ENCODE measurements at regions not wholly inside any gene's neighbourhood (a gene's known extent, or its start where the extent isn't known, plus 50 kb on each side); places are given as distances from the start of the nearest gene placed in this dataset.

DNA sequence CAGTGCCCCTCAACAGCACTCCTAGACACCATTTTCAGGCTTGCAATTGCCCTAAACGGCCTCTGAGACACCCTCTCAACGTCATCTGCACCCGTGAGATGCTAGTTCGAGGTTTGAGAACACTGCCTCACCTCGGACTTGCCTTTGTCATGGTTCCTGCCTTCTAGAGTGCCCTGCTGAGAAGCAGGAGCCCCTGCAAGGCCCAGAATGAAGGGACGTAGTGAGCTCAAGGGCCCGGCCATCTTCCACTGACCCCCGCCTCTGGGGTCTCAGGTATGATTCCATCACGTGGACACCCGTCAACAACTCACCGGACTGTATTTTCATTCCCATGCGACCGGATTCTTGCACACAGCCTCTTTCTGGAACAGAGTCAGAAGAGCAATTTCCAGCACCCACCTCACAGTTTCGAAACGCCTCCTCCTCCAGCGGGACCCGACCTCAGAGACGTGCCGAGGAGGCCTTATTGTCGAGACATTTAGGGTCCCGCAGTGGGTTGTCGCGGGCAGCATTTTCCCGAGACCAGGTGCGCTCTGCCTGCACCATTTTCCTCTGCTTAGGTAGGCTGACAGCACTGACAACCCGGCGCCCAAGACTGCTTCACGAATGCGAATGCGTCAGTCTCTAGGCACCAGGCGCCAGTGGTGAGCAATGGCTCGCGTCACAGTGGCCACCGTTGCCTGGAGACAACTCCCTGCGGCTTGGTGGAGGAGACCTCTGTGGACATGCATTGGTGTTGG lies 999.9 kb downstream of the KCNJ18 start:
- Histone ChIP-seq H3K9me3 (ENCODE audit: insufficient read depth, low read length) (no peaks in the 10 kb centered on the region), H3K9me2 (replicated peaks; ENCODE audit: insufficient read depth, low read length) (no peaks in the 10 kb centered on the region), H3K9ac (ENCODE audit: low read length) (no peak overlapping the region), H3K36me3 (ENCODE audit: low read length) (no peaks in the 10 kb centered on the region), H3F3A (ENCODE audit: insufficient read depth) (no peaks in the 10 kb centered on the region), H3K4me2 (ENCODE audit: low read depth, low read length, poor library complexity, severe bottlenecking) (no peak overlapping the region), H4K20me1 (ENCODE audit: low read depth, low read length) (no peaks in the 10 kb centered on the region), H2AFZ (ENCODE audit: low read depth, low read length, severe bottlenecking) (no peak overlapping the region), H3K27me3 (ENCODE audit: low read length) (no peaks in the 10 kb centered on the region), H3K79me2 (ENCODE audit: insufficient read depth, low read length) (no peaks in the 10 kb centered on the region), H3K4me3 (ENCODE audit: insufficient read depth, low read length, poor library complexity, severe bottlenecking) (no peak overlapping the region), H3K27ac (ENCODE audit: low read depth, low read length) (no peak overlapping the region)
- TF ChIP-seq EZH2phosphoT487 (conservative IDR thresholded peaks at IDR 0.05; ENCODE audit: low read length): no peak
- TF ChIP-seq, protein P1, sequence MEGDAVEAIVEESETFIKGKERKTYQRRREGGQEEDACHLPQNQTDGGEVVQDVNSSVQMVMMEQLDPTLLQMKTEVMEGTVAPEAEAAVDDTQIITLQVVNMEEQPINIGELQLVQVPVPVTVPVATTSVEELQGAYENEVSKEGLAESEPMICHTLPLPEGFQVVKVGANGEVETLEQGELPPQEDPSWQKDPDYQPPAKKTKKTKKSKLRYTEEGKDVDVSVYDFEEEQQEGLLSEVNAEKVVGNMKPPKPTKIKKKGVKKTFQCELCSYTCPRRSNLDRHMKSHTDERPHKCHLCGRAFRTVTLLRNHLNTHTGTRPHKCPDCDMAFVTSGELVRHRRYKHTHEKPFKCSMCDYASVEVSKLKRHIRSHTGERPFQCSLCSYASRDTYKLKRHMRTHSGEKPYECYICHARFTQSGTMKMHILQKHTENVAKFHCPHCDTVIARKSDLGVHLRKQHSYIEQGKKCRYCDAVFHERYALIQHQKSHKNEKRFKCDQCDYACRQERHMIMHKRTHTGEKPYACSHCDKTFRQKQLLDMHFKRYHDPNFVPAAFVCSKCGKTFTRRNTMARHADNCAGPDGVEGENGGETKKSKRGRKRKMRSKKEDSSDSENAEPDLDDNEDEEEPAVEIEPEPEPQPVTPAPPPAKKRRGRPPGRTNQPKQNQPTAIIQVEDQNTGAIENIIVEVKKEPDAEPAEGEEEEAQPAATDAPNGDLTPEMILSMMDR (IDR thresholded peaks at IDR 0.05; ENCODE audit: insufficient read depth, low read length, poor library complexity, severe bottlenecking): no peak

DNA sequence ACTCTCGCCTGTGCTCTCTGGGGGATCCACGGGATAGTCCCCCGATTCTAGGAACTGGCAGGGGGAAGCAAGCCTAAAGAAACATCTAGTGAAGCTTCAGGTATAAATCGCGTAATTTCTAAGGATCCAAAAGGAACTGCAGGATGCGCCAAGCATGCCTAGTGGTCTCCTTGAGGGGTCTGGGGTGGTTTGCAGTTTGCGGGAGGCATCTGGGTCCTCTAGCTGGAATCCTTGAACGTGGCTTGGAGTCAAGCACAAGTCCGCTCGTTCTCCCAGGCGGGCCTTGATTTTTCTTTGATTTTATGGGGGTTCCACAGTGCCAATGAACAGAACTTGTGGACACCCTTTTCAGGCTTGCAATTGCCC lies 1000.5 kb downstream of the KCNJ18 start:
- H3F3A ChIP-seq (ENCODE audit: insufficient read depth): no peaks in the 10 kb centered on the region
- H3K4me2 ChIP-seq (ENCODE audit: low read depth, low read length, poor library complexity, severe bottlenecking): no peak overlapping the region
- no peaks in the 10 kb centered on the region for H4K20me1 ChIP-seq (ENCODE audit: low read depth, low read length)
- H3K9me2 ChIP-seq (replicated peaks; ENCODE audit: insufficient read depth, low read length): no peaks in the 10 kb centered on the region
- no peak overlapping the region for H2AFZ ChIP-seq (ENCODE audit: low read depth, low read length, severe bottlenecking)
- H3K27me3 ChIP-seq (ENCODE audit: low read length): no peaks in the 10 kb centered on the region
- H3K4me3 ChIP-seq (ENCODE audit: insufficient read depth, low read length, poor library complexity, severe bottlenecking): no peak overlapping the region
- no peak overlapping the region for H3K9ac ChIP-seq (ENCODE audit: low read length)
- H3K27ac ChIP-seq (ENCODE audit: low read depth, low read length): no peak overlapping the region
- no peaks in the 10 kb centered on the region for H3K9me3 ChIP-seq (ENCODE audit: insufficient read depth, low read length)
- no peaks in the 10 kb centered on the region for H3K36me3 ChIP-seq (ENCODE audit: low read length)
- H3K79me2 ChIP-seq (ENCODE audit: insufficient read depth, low read length): no peaks in the 10 kb centered on the region
- TF ChIP-seq, protein P1 (IDR thresholded peaks at IDR 0.05; ENCODE audit: insufficient read depth, low read length, poor library complexity, severe bottlenecking): no peak
- no peak for TF ChIP-seq EZH2phosphoT487 (conservative IDR thresholded peaks at IDR 0.05; ENCODE audit: low read length)

DNA sequence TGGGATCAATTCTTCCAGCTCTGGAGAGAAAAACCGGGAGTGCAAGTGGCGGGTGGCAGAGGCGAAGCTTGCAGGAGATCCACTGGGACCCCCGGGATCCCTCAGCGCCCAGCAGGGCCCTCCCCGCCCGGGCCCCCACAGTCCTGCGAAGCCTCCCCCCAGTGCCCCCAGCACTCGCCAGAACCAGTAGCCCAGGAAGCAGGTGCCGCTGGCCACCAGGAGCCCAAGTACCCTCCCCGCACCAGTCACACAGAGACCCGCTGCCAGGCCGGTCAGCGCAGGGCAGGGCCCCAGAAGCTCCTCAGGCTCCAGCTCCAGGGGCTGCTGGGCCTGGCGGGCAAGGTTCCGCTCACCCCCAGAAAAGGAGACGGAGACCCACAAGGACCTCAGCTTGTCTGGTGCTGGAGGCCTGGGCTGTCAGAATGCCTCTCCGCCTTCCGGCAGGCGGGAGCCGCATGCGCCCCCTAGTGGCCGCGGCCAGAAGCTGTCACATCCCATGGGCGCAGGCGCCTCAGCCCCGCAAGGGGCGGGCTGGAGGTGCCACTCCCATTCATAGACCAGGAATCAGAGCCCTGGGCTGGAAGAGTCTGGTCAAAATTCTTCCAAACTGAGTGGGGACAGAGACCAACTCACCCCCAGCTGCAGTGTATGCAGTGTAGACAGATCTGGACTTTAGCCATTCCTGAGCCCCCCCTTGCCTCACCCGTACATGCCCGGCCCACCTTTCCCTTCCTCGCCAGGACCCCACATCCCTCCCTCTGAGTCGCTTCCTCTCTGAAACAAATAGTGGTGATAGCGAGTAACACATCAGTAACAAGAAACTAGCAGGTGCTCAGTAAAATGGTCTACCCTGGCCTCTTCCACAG lies 1002.3 kb downstream of the KCNJ18 start:
- Histone ChIP-seq H3K9me3 (ENCODE audit: insufficient read depth, low read length) (no peaks in the 10 kb centered on the region), H3K27ac (ENCODE audit: low read depth, low read length) (no peak overlapping the region), H3K9ac (ENCODE audit: low read length) (no peak overlapping the region), H3F3A (ENCODE audit: insufficient read depth) (no peaks in the 10 kb centered on the region), H3K9me2 (replicated peaks; ENCODE audit: insufficient read depth, low read length) (no peaks in the 10 kb centered on the region), H4K20me1 (ENCODE audit: low read depth, low read length) (no peaks in the 10 kb centered on the region), H3K36me3 (ENCODE audit: low read length) (no peaks in the 10 kb centered on the region), H3K27me3 (ENCODE audit: low read length) (no peaks in the 10 kb centered on the region), H3K79me2 (ENCODE audit: insufficient read depth, low read length) (no peaks in the 10 kb centered on the region), H2AFZ (ENCODE audit: low read depth, low read length, severe bottlenecking) (no peak overlapping the region), H3K4me3 (ENCODE audit: insufficient read depth, low read length, poor library complexity, severe bottlenecking) (no peak overlapping the region), H3K4me2 (ENCODE audit: low read depth, low read length, poor library complexity, severe bottlenecking) (no peak overlapping the region)
- TF ChIP-seq EZH2phosphoT487 (conservative IDR thresholded peaks at IDR 0.05; ENCODE audit: low read length): no peak
- TF ChIP-seq, protein P1 (IDR thresholded peaks at IDR 0.05; ENCODE audit: insufficient read depth, low read length, poor library complexity, severe bottlenecking): no peak
